ENCODE measurements at regions not wholly inside any gene's neighbourhood (a gene's known extent, or its start where the extent isn't known, plus 50 kb on each side); places are given as distances from the start of the nearest gene placed in this dataset.

- TF ChIP-seq CTCF (IDR thresholded peaks at IDR 0.05): no peak
- no peak for TF ChIP-seq POLR2AphosphoS5 (IDR thresholded peaks at IDR 0.05; ENCODE audit: low read depth, low read length)
- TF ChIP-seq TCF7L2 (IDR thresholded peaks at IDR 0.05; ENCODE audit: low read depth, low read length): no peak
- TF ChIP-seq SIN3A (IDR thresholded peaks at IDR 0.05; ENCODE audit: borderline replicate concordance, insufficient read depth, low read depth, low read length): no peak
- no peak for TF ChIP-seq REST (IDR thresholded peaks at IDR 0.05; ENCODE audit: insufficient read depth in 1 of 2, low read depth in 2 of 2, low read length in 1 of 2)
Measured at GRCh38 chr19:53704011-53704410, 72.2 kb downstream of the DPRX start.

Data from Panc1 (cell line).